Femur (tissue), 1 donor: ENCODE measurements at regions not wholly inside any gene's neighbourhood (a gene's known extent, or its start where the extent isn't known, plus 50 kb on each side); places are given as distances from the start of the nearest gene placed in this dataset.
"Not testable (repeated sequence)": the region's sequence is repeated elsewhere in the genome, so short reads cannot be mapped to it uniquely, and the experiment has no call there.

Experiments used
- DNase-seq: peaks from one replicate; pipeline ENCODE4 v3.0.0-alpha.2; 2017

DNA sequence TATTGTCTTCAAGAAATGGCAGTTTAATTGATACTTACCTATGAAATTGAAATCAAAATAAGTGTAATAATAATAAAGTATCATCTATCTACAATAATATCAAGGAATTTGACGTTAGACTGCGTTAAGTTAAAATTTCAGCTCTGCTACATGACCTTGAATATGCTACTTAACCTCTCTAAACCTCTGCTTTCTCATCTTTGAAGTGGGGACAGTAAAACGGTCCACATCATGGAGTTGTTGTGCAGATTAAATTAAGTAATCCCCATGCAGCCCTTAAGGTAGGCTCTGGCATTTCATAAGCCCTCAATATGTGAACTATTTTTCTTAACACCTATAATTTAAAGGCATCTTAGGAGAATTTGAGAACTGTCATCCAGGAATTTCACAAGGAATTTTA lies 252.4 kb upstream of the PHF14 start:
- DNase-seq, result no peak

DNA sequence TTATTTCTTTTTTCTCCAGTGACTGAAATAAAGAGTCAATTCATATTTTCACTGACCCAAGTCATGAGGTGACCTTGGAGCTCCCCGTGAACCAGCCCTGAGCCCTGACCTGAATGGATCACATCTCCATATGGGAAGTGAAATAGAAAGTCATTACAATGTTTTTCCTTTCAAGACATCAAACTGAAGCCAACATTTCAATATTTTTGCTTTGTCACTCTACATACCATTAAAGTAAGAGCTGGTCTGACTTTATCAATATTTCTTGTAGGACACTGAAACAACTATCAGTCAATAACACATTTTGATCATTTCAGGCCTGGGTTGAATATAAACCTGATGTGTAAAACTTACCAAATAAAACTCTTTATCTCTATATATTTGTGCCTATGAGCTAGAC lies 249.8 kb upstream of the PHF14 start:
- no peak for DNase-seq

DNA sequence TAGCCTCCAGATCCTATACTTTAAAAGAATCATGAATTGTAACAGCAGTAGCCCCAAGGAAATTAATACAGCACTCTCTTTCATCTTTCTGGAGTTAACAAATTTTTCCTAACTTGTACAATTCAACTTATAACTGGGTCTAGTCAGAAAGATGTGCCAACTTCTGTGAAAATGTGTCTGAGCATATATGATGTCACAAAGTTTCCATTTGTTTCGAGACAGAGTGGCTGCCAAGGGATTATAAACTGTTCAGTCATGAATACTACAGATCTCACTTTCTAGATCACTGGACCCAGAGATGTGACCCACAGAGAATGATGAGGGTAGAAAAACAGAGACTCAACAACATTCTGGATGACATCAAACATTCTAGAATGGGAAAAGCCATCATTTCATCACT lies 249.2 kb upstream of the PHF14 start:
- no peak for DNase-seq

DNA sequence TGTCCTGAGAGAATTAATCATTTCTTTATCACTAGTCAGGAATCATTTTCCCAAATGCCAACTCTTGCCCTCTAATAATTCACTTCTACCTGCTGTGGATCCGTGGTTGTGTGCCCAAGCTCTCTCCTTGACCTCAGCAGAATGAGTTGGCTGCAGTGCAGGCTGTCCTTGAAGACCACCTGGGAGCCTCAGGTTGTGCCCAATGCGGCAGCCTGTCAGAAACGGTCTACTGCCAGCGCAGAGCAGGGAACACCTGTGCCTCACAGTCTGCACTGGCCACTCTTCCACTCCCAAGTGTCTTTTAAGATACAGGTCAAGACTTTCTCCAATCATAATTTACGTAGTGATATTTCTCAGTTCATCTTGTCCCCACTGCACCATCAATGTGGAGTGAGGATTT lies 246.0 kb upstream of the PHF14 start:
- DNase-seq, result no peak

DNA sequence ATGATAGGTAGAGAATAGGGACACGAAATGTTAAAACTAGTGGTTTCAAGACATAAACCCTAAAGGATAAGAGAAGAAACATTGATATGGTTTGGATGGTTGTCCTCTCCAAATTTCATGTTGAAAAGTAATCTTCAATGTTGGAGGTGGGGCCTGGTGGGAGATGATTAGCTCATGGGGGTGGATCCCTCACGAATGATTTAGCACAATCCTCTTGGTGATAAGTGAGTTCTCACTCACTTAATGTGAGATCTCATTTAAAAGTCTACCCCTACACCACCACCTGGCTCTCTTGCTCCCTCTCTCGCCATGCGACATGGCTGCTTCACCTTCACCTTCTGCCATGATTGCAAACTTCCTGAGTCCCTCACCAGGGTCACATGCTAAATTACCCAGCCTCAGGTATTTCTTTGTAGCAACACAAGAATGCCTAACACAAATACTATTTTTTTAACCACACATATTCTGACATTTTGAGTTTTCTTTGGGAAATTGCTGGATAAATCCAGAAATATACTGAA lies 242.4 kb upstream of the PHF14 start:
- no peak for DNase-seq

DNA sequence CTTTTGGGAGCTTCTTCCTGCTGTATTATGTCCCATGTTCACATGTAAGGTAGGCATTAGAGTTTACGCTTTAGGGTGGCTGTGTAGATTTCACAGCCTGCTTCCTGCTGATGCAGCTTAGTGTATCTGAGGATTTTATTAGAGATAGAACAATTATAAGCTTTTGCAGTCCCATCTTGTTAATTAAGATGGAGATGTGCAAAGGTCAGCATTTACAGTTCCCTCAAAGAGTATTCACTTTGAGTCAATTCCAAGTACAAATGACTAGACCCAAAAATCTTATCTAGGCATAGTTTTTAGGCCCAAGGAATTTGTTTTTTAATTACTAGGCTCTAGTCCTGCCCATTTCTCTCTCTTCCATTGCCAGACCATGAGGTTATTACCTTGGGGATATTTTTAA lies 239.9 kb upstream of the PHF14 start:
- no peak for DNase-seq

DNA sequence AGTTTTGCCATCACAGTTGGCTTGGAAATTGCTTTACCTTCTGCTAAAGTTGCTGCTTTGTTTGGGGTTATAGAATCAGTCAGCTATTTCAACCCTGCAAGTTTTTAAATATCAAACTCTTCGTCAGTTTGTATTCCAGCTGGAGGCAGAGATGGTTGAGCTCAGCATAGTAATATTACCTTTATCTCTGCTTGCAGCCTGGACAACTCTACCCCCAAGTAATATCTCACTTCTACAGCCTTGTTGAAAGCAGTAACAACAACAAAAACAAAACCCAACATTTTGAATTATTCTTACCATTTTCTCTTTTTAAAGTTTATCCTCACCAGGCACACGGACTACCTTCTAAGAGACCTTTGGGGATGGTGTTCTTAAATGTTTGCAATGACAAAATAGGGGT lies 239.1 kb upstream of the PHF14 start:
- DNase-seq, result no peak

DNA sequence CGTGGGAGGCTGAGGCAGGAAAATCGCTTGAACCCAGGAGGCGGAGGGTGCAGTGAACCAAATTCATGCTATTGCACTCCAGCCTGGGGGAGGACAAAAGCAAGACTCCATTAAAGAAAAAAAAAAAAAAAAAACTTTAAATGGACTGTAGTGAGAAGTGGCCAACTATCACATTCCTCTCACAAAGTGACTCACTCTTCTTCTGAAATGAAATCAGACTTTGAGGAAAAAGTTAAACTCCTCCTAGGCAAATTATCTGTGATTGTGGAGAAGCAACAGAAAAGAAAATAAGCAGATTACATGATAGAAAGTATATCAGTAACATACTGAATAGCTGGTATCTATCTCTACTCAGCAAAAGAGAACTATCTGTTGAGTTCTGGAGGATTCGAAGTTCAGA lies 234.3 kb upstream of the PHF14 start:
- DNase-seq, result no peak

DNA sequence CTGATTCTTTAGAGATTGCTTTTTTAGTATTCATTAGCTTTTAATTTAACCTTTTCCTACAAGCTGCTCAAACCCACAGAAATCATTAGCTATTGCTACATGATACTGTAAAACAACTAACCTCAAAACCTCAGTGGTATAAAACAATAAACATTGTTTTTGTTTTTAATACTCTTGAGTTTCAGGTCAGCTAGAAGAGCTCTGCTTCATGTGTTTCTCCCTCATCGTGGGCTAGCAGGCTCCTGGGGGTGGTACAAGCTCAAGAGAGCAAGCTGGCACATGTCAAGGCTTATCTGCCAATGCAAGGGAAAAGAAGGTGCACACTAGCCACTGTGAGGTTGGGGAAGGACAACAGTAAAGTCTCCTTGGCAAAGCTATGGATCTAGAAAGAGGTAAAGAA lies 232.9 kb upstream of the PHF14 start:
- no peak for DNase-seq

DNA sequence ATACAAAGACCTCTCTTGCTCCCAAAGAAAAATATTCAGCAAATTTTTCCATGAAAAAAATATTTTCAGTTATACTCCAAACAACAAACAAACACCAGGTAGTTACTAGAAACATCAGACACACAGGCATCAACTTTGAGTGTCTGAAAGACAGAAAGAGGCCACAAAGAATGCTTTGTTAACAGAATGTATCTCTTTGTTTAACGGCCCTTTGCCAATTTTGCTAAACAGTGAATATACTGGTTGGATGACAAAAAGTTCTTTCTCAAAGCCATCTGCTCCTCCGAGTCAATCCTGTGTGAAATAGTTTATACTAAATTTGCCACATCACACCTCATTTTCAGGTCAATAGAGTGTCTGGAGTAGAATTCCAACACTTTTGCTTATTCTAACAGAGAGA lies 216.7 kb upstream of the PHF14 start:
- no peak for DNase-seq

DNA sequence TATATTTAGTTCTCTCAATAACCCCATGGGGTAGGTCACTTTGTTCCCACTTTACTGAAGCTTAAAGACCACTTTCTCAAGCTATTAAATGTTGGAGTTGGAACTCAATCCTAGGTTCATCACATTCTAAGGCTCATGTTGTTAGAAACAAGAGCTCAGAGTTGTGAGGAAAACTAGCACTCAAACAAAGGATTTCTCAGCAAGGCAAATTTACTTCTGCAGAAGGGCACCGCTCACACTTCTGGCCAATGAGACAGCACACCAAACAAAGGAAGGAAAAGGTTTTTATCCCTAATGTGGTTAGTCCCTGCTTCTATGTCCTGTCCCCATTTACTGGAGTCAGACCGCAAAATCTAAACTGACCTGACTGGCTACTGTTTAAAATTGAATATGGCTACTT lies 214.6 kb upstream of the PHF14 start:
- no peak for DNase-seq

DNA sequence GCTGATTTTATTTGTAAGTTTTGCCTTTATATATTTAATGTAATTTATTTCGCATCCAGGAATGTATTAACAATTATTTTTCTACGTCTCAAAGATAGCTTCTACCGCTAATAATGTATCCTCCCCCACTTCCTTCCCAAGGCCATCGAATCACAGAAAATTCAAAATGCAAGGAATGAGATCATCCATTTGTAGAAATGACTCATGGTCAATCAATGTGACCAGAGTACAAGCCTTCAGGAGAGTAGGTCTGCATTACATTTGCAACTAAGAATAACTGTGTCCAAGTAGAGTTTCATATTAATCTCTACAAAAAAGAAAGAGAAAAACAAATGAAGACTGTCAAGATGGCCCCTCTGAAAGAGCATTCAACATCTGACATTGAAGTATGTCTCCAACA lies 205.9 kb upstream of the PHF14 start:
- no peak for DNase-seq

DNA sequence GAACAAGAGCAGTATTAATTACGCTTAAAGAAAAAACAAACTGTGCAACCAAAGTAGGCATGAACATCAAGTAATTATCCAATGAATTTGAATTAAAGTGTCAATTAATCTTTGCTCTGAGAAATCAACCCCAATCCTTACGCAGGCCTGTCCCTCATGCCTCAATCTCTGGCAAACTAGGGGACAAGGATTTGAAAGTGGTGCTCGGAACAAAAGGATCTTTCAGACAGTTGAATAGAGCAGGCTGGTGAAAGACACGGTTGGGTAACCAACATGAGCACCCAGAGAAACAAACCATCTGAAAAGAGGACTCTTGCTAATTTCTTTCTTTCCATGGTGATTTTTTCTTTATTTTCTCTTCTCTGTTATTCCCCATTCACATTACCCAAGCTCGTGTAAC lies 203.5 kb upstream of the PHF14 start:
- no peak for DNase-seq

DNA sequence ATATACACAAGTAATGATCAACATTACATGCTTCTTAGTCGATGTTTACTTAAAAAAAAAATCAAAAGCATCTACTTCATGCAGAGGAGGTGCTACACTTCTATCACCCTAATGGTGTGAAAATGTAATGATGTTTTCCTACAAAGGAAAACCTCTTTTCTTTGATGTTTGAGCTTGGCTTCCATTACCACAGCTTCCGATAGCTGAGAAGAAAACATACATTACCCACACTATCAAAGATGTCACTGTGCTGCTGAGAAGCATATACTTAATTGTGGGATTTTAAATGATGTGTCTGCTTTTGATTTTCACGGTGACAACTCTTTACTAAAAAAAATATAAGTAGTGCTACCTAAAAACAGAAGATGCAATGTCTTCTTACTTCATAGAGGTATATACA lies 200.2 kb upstream of the PHF14 start:
- no peak for DNase-seq

DNA sequence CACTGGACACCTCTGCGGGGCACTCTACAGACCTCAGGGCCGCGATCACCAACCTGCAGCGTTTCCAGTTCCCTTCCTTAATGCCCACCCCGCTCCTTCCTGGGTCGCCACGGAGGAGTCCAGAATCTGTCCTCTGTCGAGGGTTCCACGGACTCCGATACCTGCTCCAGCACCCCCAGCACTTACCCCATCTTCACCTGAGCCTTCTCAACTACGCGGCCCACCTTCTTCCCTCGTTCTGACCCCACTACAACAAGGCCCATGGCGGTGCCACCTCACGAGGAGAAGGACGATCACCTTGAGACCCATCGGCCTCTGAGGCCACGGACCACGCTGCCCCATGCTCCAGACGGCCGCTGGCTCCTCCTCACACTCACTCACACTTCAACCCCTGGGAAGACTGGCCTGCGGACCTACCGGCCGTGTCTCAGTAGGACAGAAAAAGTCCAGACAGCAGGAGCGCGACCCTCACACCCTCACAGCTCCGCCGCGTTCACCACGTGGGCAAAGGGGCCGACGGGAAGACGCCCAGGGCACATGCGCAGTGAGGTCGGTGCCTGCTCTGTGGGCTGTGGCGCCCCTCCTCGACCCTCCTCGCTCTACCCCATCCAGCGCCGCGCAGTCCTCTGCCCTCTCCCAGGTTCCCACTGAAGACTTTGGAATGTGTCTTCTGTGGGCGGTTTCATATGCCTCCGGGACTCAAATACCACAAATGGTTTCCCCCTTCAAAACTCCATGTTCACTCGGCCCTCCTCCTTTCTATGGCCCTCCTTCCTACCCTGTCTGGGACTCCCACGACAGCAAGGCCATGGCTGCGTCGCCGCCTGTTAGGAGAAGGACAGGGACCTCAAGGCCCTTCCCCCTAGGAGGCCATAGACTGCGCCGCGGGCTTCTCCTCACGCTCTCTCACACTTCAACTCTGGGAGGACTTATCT lies 193.9 kb upstream of the PHF14 start:
- DNase-seq, result no peak

DNA sequence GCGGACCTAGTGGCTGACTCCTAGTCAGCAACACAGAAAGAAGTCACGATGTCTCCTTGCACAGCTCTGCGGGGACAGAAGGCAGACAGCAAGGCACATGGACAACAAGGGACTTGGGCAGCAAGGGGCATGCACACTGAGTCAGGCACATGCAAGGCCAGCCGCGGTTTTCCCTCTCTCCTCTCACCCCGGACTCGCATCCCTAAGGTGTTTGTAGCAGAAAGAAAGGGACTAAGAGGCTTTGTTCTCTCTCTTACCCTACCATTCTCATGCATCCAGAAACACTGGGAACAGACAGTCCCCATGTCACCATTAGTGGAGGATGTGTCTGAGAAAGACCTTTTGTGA lies 193.3 kb upstream of the PHF14 start:
- DNase-seq, result no peak

DNA sequence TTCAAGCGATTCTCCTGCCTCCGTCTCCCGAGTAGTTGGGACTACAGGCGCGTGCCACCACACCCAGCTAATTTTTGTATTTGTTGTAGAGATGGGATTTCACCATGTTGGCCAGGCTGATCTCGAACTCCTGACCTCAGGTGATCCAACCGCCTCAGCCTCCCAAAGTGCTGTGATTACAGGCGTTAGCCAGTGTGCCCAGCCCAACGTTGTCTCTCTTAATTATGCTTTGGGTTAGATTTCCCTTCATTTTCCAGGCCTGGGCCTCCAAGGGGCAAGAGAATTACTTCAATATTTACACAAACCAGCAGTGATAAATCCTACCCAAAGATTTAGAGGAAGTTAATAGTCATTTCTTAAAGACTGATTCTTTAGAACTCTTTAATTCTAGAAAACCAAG lies 186.7 kb upstream of the PHF14 start:
- not testable (repeated sequence) for DNase-seq

DNA sequence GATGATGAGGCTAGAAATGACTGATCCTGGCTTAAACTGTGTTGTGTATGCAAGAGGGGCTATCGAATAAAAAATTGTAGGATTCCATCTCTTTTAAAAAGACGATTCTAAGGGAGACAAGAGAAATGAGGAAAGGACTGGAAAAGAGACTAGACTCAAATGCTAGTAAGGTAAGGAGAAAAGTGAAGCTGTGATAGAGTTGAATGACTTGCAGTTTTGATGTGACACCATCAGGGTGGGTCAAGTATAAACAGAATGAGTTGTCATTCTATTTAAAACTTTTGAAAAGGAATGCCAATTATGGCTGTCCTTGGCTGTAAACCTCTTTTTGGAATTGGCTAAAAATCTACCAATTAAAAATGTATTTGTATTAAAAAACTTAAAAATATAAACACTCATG lies 184.5 kb upstream of the PHF14 start:
- no peak for DNase-seq

DNA sequence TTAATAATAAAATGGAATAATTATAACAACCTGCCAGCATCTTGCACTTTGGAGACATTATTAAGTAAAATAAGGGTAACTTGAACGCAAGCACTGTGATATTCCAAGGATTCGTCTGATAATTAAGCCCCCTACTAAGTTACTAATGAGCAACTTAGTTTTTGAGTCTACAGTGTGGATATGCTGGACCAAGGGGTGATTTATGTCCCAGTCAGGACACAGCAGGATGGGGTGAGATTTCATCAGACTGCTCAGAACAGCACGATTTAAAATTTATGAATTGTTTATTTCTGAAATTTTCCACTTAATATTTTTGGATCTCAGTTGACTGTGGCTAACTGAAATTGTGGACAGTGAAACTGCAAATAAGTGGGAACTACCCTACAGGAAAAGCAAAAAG lies 182.8 kb upstream of the PHF14 start:
- no peak for DNase-seq

DNA sequence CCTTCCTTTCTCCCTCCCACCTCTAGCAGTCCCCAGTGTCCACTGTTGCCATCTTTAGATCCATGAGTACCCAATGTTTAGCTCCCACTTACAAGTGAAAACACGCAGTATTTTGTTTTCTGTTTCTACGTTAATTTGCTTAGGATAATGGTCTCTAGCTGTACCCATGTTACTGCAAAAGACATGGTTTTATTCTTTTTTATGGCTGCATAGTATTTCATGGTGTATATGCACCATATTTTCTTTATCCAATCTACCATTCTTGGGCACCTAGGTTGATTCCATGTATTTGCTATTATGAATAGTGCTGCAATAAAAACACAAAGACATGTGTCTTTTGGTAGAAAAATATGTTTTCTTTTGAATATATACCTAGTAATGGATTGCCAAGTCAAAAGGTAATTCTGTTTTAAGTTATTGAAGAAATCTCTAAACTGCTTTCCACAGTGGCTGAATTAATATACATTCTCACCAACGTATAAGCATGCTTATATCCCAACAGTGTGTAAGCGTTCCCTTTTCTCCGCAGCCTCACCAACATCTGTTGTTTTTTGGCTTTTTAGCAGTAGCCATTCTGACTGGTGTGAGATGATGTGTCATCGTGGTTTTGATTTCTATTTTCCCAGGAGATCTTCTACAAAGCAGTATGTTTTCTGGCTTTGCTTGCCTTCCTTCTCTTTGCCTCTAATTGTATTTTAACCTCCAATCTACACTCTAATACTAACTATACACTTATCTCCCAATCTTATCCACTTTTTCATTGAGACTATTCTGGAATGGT lies 179.5 kb upstream of the PHF14 start:
- DNase-seq, result no peak

DNA sequence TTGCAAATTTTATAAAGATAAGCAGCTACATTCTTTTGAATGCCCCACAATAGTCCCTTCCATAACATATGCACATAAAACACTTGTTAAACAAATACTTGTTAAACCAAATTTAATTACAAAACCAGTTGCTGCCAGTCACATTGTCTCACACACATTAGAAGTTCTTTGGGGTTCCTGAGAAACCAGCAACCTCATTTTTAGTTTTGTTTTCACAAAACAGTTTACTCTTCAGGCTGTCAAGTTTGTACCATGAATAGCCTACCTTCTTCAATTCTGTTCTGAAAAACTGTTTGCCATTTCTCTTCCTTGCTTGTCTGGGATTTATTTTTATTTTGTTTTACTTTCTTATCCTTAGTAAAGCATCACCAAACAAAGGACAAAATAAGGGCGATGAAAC lies 176.5 kb upstream of the PHF14 start:
- DNase-seq, result no peak

DNA sequence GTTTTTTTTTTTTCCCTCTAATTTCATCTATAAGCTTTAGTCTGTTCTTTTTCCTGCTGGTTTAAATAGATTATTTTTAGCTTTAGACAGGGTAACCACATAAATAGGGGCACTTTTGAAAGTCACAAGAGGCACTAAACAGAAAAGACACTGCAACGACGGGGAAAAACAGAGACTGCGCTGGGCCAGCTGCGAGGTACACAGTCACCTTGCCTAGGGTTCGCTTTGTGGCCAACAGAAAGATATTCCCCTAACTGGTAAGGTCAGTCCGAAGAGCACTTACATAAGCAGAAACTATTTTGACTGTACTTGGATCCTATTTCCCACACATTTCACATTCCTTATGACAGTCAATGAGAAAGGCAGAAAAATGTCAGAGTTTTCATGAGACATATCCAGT lies 175.6 kb upstream of the PHF14 start:
- no peak for DNase-seq

DNA sequence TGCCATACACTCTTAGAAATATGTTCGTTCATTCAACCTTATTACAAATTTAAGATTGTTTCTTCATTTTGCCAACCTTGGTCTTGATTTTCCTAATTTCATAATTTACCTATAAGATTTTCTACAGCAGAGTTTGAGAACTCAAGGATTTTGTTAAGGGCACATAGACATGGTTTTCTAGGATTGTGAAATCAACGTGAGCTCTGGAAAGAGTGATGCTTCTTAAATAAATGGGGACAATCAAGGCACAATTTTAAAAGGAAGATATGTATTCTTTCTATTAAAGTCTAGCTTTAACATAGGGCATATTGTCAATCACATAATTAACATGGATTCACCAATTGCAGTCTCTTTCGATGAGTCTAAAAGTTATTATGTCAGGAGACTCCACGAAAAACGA lies 174.2 kb upstream of the PHF14 start:
- DNase-seq, result no peak

DNA sequence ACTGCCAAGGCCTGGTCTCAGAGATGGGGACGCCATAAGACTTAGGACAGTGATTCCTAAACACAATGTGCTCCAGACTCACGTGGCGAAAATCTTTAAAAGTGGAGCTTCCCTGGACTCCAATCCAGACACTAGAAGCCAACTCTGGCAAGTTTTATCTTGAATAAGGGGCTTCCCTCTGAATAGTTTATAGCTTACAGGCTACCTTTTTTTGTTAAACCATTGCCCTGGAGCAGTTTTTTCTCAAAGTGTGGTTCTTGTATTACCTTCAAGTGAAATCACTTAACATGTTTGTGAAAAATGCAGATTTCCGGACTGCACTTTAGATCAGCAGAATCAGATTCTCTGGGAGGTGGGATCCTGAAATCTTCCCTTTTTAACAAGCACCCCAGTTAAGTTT lies 171.7 kb upstream of the PHF14 start:
- DNase-seq, result no peak
